ENCODE measurements at regions not wholly inside any gene's neighbourhood (a gene's known extent, or its start where the extent isn't known, plus 50 kb on each side); places are given as distances from the start of the nearest gene placed in this dataset.

DNA sequence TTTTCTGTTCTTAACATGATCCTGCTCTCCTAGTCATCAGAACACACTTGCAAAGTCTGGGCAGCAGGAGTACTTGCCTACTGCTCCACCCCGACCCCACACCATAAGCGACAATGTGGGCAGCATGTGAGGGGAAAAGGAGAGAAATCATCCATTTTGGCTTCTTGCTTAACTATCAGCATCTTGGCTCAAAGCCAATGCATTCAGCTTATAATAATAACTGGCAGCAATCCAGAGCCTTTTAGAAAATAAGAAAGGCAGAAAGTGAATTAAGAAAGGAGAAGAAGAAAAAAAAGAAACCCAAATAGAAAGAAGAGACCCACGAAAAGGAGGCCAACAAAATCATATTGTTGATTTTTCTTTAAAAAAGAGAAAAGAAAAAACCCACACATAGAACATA is 930.8 kb downstream of the BCL11B start:
- CTCF ChIA-PET: no interaction called here
- no peak for DNase-seq (ENCODE audit: low read depth, low spot score)

DNA sequence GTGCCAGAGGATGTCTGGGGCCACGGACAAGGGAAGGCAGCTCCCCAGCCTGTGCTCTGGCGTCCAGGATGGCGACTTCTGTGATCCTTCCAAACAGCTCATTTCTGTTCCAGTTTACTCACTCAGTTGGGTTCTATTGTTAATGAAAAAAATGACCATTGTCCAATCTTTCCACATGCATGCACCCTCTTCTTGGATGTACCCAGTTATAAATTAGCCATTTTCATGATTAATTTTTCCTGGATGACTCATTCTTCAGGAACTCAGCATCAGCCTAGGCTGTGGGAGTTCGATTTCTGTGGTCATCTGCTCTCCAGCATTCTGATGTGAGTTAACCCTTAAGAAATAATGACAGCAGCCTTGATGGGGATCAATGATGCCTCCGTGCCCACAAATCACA is 926.8 kb downstream of the BCL11B start:
- H3K4me3 ChIP-seq (ENCODE audit: low read depth, low read length): no peak overlapping the region
- POLR2A ChIA-PET: no interaction called here
- CTCF ChIA-PET: no interaction called here
- TF ChIP-seq, protein P1, sequence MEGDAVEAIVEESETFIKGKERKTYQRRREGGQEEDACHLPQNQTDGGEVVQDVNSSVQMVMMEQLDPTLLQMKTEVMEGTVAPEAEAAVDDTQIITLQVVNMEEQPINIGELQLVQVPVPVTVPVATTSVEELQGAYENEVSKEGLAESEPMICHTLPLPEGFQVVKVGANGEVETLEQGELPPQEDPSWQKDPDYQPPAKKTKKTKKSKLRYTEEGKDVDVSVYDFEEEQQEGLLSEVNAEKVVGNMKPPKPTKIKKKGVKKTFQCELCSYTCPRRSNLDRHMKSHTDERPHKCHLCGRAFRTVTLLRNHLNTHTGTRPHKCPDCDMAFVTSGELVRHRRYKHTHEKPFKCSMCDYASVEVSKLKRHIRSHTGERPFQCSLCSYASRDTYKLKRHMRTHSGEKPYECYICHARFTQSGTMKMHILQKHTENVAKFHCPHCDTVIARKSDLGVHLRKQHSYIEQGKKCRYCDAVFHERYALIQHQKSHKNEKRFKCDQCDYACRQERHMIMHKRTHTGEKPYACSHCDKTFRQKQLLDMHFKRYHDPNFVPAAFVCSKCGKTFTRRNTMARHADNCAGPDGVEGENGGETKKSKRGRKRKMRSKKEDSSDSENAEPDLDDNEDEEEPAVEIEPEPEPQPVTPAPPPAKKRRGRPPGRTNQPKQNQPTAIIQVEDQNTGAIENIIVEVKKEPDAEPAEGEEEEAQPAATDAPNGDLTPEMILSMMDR (IDR thresholded peaks at IDR 0.05; ENCODE audit: insufficient read depth, low read length, missing control alignments): no peak
- DNase-seq (ENCODE audit: low read depth, low spot score): no peak

More for the DNA sequence above, 930.8 kb downstream of the BCL11B start:
- TF ChIP-seq, protein P1 (IDR thresholded peaks at IDR 0.05; ENCODE audit: insufficient read depth, low read length, missing control alignments): no peak
- no peak overlapping the region for H3K4me3 ChIP-seq (ENCODE audit: low read depth, low read length)
- POLR2A ChIA-PET: no interaction called here

DNA sequence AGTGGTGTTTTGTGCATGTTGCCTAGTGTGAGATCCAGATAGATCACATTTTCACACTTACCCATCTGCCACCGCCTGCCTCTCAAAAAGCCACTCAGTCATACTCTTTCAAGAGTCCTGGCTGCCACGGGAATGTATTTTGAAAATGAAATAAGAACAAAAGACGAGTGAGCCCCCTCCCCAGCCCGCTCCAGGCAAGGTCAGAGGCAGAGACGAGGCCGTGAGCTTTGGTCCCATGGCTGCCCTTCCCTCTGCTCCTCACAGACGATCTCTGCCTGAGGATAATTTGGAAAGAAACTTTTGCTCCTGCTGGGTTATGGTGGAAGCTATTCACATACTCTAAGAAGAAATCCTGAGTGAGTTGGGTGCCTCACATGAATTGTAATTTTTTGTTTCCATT is 924.3 kb downstream of the BCL11B start:
- CTCF ChIA-PET: no interaction called here
- POLR2A ChIA-PET: no interaction called here
- no peak for DNase-seq (ENCODE audit: low read depth, low spot score)

DNA sequence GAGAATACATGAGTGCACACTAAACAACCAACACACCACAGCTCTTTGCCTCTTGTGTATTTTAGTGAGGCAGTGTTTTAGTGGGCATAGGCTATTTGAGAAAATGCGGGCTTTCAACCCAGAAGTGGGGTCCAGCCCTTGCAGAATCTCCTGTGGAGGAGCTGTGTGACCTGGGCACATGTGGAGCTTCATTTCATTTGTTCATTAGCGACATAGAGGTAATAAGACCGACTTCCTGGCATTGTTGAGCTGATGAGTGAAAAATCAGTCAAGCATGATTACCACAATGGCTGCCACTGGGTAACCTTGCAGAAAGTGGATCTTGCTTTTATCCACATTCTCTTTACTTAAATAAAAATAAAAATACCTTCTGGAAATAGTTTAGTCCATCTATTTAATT is 923.5 kb downstream of the BCL11B start:
- ChIA-PET CTCF (no interaction called here), POLR2A (no interaction called here)
- TF ChIP-seq, protein P1 (IDR thresholded peaks at IDR 0.05; ENCODE audit: insufficient read depth, low read length, missing control alignments): no peak
- no peak for DNase-seq (ENCODE audit: low read depth, low spot score)
- H3K4me3 ChIP-seq (ENCODE audit: low read depth, low read length): no peak overlapping the region

More for the DNA sequence above, 924.3 kb downstream of the BCL11B start:
- H3K4me3 ChIP-seq (ENCODE audit: low read depth, low read length): no peak overlapping the region
- TF ChIP-seq, protein P1 (IDR thresholded peaks at IDR 0.05; ENCODE audit: insufficient read depth, low read length, missing control alignments): no peak

DNA sequence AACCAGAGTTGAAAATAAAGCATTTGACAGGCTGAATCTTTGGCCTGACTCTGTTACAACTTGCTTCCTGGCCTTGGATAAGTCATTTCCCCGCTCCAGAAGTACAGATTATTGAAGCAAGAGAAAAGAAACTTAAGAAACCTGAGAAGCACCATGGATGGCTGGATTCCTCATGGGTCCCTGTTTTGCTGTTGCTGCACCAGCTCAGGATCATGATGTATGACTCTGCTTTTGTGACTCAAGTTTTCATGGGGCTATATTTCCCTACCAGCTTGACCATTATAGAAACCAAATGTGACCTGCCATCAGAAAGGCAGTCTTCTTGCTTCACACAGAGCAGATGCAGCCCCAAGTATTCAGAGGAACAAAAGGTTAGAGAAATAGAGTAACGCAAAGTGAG is 921.8 kb downstream of the BCL11B start:
- TF ChIP-seq, protein P1 (IDR thresholded peaks at IDR 0.05; ENCODE audit: insufficient read depth, low read length, missing control alignments): no peak
- no peak for DNase-seq (ENCODE audit: low read depth, low spot score)
- ChIA-PET POLR2A (no interaction called here), CTCF (no interaction called here)
- no peak overlapping the region for H3K4me3 ChIP-seq (ENCODE audit: low read depth, low read length)

DNA sequence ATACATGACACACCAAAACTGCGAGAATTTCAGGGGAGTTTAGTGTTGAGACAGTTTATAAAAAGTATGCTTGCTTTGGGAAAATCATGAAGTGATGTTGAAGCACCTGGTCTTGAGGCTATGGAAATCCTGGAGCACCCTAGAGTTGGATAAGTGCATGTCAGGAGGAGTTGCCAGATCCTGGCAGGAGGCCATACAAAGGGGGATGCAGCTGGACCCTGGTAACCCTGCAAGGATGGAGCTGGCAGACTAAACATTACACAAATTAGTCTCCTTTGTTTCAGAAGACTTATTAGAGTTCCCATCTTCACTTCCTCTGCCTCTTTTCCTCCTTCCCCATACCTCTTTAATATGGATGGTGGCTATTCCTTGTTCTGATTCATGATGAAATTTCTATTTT is 907.0 kb downstream of the BCL11B start:
- CTCF ChIA-PET: no interaction called here
- no peak overlapping the region for H3K4me3 ChIP-seq (ENCODE audit: low read depth, low read length)
- TF ChIP-seq, protein P1 (IDR thresholded peaks at IDR 0.05; ENCODE audit: insufficient read depth, low read length, missing control alignments): no peak
- no peak for DNase-seq (ENCODE audit: low read depth, low spot score)
- POLR2A ChIA-PET: no interaction called here

Data from AG04449 (cell line).